ENCODE measurements at regions not wholly inside any gene's neighbourhood (a gene's known extent, or its start where the extent isn't known, plus 50 kb on each side); places are given as distances from the start of the nearest gene placed in this dataset.

- no peaks in the 10 kb centered on the region for H3K4me1 ChIP-seq (ENCODE audit: low read length)
- H3K4me3 ChIP-seq (ENCODE audit: low read length), result no peak overlapping the region
- H3K9ac ChIP-seq (ENCODE audit: low read length), result no peak overlapping the region
- no peaks in the 10 kb centered on the region for H3K79me2 ChIP-seq (ENCODE audit: low read length)
- H4K20me1 ChIP-seq (ENCODE audit: insufficient read depth, low read length), result no peaks in the 10 kb centered on the region
- H2AFZ ChIP-seq (ENCODE audit: low read length), result no peak overlapping the region
- no peak for DNase-seq
- H3K9me2 ChIP-seq (replicated peaks; ENCODE audit: insufficient read depth, low read length), result no peaks in the 10 kb centered on the region
- H3K36me3 ChIP-seq (replicated peaks; ENCODE audit: insufficient read depth, low read length), result no peaks in the 10 kb centered on the region
- TF ChIP-seq EZH2phosphoT487 (IDR thresholded peaks at IDR 0.05; ENCODE audit: low read length), result no peak
- no peak for TF ChIP-seq EZH2 (optimal IDR thresholded peaks at IDR 0.05; ENCODE audit: low read depth, low read length)
- TF ChIP-seq CTCF (IDR thresholded peaks at IDR 0.05; ENCODE audit: low read length), result no peak
- no peak overlapping the region for H3K4me2 ChIP-seq (ENCODE audit: low read depth, low read length)
- no peaks in the 10 kb centered on the region for H3K9me3 ChIP-seq (replicated peaks; ENCODE audit: insufficient read depth, low read length)
- no peaks in the 10 kb centered on the region for H3F3A ChIP-seq (ENCODE audit: insufficient read depth, low read length)
- no peak overlapping the region for H3K27ac ChIP-seq (ENCODE audit: low read length)
- no peaks in the 10 kb centered on the region for H3K27me3 ChIP-seq (replicated peaks; ENCODE audit: insufficient read depth, low read length)
Observed at GRCh38 chr6:113683968-113684367, 173.2 kb upstream of the MARCKS start.

GRCh38 chr6:113684382-113684901, 172.7 kb upstream of the MARCKS start:
- H3K27ac ChIP-seq (ENCODE audit: low read length), result no peak overlapping the region
- TF ChIP-seq CTCF (IDR thresholded peaks at IDR 0.05; ENCODE audit: low read length) (no peak), EZH2phosphoT487 (IDR thresholded peaks at IDR 0.05; ENCODE audit: low read length) (no peak), EZH2 (optimal IDR thresholded peaks at IDR 0.05; ENCODE audit: low read depth, low read length) (no peak)
- no peak overlapping the region for H2AFZ ChIP-seq (ENCODE audit: low read length)
- no peaks in the 10 kb centered on the region for H3K79me2 ChIP-seq (ENCODE audit: low read length)
- no peak for DNase-seq
- H3F3A ChIP-seq (ENCODE audit: insufficient read depth, low read length), result no peaks in the 10 kb centered on the region
- no peak overlapping the region for H3K4me2 ChIP-seq (ENCODE audit: low read depth, low read length)
- H3K9ac ChIP-seq (ENCODE audit: low read length), result no peak overlapping the region
- no peak overlapping the region for H3K4me3 ChIP-seq (ENCODE audit: low read length)
- no peaks in the 10 kb centered on the region for H3K9me2 ChIP-seq (replicated peaks; ENCODE audit: insufficient read depth, low read length)
- H3K27me3 ChIP-seq (replicated peaks; ENCODE audit: insufficient read depth, low read length), result no peaks in the 10 kb centered on the region
- no peaks in the 10 kb centered on the region for H3K9me3 ChIP-seq (replicated peaks; ENCODE audit: insufficient read depth, low read length)
- no peaks in the 10 kb centered on the region for H4K20me1 ChIP-seq (ENCODE audit: insufficient read depth, low read length)
- no peaks in the 10 kb centered on the region for H3K36me3 ChIP-seq (replicated peaks; ENCODE audit: insufficient read depth, low read length)
- no peaks in the 10 kb centered on the region for H3K4me1 ChIP-seq (ENCODE audit: low read length)

- no peaks in the 10 kb centered on the region for H3K9me3 ChIP-seq (replicated peaks; ENCODE audit: insufficient read depth, low read length)
- no peak overlapping the region for H3K27ac ChIP-seq (ENCODE audit: low read length)
- H3K9me2 ChIP-seq (replicated peaks; ENCODE audit: insufficient read depth, low read length), result no peaks in the 10 kb centered on the region
- DNase-seq, result no peak
- H3K4me1 ChIP-seq (ENCODE audit: low read length), result 0 out of 2 replicates have a peak, but pooled peaks cover 3% of the 10 kb centered on the region
- no peak overlapping the region for H3K9ac ChIP-seq (ENCODE audit: low read length)
- no peaks in the 10 kb centered on the region for H3F3A ChIP-seq (ENCODE audit: insufficient read depth, low read length)
- TF ChIP-seq EZH2phosphoT487 (IDR thresholded peaks at IDR 0.05; ENCODE audit: low read length), result no peak
- TF ChIP-seq CTCF (IDR thresholded peaks at IDR 0.05; ENCODE audit: low read length), result no peak
- TF ChIP-seq EZH2 (optimal IDR thresholded peaks at IDR 0.05; ENCODE audit: low read depth, low read length), result no peak
- no peak overlapping the region for H3K4me3 ChIP-seq (ENCODE audit: low read length)
- H3K27me3 ChIP-seq (replicated peaks; ENCODE audit: insufficient read depth, low read length), result no peaks in the 10 kb centered on the region
- H3K4me2 ChIP-seq (ENCODE audit: low read depth, low read length), result no peak overlapping the region
- H3K79me2 ChIP-seq (ENCODE audit: low read length), result no peaks in the 10 kb centered on the region
- no peak overlapping the region for H2AFZ ChIP-seq (ENCODE audit: low read length)
- H4K20me1 ChIP-seq (ENCODE audit: insufficient read depth, low read length), result no peaks in the 10 kb centered on the region
- H3K36me3 ChIP-seq (replicated peaks; ENCODE audit: insufficient read depth, low read length), result no peaks in the 10 kb centered on the region
Observed at GRCh38 chr6:113686049-113686448, 171.1 kb upstream of the MARCKS start.

Data from MM.1S (cell line).